NB4 (cell line): ENCODE measurements at regions not wholly inside any gene's neighbourhood (a gene's known extent, or its start where the extent isn't known, plus 50 kb on each side); places are given as distances from the start of the nearest gene placed in this dataset.

Source experiments
- DNase-seq: peaks from one replicate; pipeline ENCODE4 v3.0.0; 2010; ENCODE audit warnings: low read depth
- H3K4me3 ChIP-seq: one replicate; pipeline ENCODE4 v1.5.1; 2011; ENCODE audit warnings: mild to moderate bottlenecking, low read depth, low read length, moderate library complexity
- MAX ChIP-seq: IDR thresholded peaks from 2 replicates; pipeline ENCODE4 v1.6.1; 2011; ENCODE audit warnings: low read depth, low read length
- MYC ChIP-seq: IDR thresholded peaks from 2 replicates; pipeline ENCODE4 v1.6.1; 2011; ENCODE audit warnings: low read depth, low read length
- POLR2A ChIP-seq: IDR thresholded peaks from 2 replicates; pipeline ENCODE4 v1.6.1; 2011; ENCODE audit warnings: mild to moderate bottlenecking; ENCODE audit not compliant: insufficient read length; ENCODE audit errors: extremely low read depth
- TF ChIP-seq, protein P1 (sequence below): IDR thresholded peaks from one replicate; pipeline ENCODE4 v1.5.1; 2012; ENCODE audit warnings: low read depth, low read length

GRCh38 chr7:84665339-84665738, 470.8 kb upstream of the SEMA3A start:
- no peak for TF ChIP-seq POLR2A
- TF ChIP-seq, protein P1, sequence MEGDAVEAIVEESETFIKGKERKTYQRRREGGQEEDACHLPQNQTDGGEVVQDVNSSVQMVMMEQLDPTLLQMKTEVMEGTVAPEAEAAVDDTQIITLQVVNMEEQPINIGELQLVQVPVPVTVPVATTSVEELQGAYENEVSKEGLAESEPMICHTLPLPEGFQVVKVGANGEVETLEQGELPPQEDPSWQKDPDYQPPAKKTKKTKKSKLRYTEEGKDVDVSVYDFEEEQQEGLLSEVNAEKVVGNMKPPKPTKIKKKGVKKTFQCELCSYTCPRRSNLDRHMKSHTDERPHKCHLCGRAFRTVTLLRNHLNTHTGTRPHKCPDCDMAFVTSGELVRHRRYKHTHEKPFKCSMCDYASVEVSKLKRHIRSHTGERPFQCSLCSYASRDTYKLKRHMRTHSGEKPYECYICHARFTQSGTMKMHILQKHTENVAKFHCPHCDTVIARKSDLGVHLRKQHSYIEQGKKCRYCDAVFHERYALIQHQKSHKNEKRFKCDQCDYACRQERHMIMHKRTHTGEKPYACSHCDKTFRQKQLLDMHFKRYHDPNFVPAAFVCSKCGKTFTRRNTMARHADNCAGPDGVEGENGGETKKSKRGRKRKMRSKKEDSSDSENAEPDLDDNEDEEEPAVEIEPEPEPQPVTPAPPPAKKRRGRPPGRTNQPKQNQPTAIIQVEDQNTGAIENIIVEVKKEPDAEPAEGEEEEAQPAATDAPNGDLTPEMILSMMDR, result no peak
- no peak for TF ChIP-seq MYC
- no peak for TF ChIP-seq MAX
- no peak overlapping the region for H3K4me3 ChIP-seq
- DNase-seq, result no peak

GRCh38 chr7:84664626-84665025, 470.0 kb upstream of the SEMA3A start:
- no peak for TF ChIP-seq MAX
- DNase-seq, result no peak
- no peak overlapping the region for H3K4me3 ChIP-seq

DNA sequence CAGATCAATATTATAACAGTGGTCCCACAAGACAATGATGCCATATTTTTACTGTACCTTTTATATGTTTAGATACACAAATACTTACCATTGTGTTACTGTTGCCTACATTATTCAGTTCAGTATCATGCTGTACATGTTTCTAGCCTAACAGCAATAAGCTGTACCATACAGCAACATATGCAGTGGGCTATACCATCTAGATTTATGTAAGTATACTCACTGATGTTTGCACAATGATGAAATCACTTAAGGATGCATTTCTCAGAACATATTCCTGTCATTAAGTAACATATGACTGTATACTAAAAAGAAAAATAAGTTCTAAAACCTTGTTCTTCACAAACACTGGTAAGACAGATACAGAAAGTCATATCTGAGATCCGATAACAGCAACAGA, 468.6 kb upstream of the SEMA3A start:
- no peak overlapping the region for H3K4me3 ChIP-seq
- no peak for DNase-seq
- TF ChIP-seq MAX, result no peak
- TF ChIP-seq, protein P1, result no peak
- TF ChIP-seq MYC, result no peak
- no peak for TF ChIP-seq POLR2A

DNA sequence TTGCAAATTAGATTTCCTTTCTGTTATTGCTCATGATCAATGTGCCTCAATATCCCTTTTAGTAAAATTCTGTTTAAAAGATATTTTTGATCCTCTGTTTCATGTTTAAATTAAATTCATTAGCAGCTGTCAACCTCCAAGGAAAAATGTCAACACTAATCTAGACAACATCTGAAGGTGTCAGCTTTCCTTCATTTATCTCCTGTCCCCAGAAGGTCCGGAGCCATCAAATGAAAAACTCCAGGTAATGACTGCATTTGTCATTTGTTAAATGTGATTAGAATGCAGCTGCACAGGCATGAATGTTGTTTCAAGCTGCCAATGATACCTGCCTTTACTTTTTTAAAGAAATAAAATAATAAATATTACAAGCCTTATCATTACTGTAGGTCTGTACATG, 463.7 kb upstream of the SEMA3A start:
- no peak for DNase-seq
- TF ChIP-seq, protein P1, result no peak
- TF ChIP-seq POLR2A (no peak), MAX (no peak), MYC (no peak)
- no peak overlapping the region for H3K4me3 ChIP-seq

GRCh38 chr7:84654273-84654672, 459.7 kb upstream of the SEMA3A start:
- no peak overlapping the region for H3K4me3 ChIP-seq
- TF ChIP-seq MAX (no peak), POLR2A (no peak), MYC (no peak)
- TF ChIP-seq, protein P1, result no peak
- DNase-seq, result no peak

- DNase-seq, result no peak
- no peak overlapping the region for H3K4me3 ChIP-seq
- TF ChIP-seq MAX (no peak), MYC (no peak), POLR2A (no peak)
Measured at GRCh38 chr7:84651876-84652275, 457.3 kb upstream of the SEMA3A start.
